Colonic mucosa (tissue), 4 donors: ENCODE measurements at regions not wholly inside any gene's neighbourhood (a gene's known extent, or its start where the extent isn't known, plus 50 kb on each side); places are given as distances from the start of the nearest gene placed in this dataset.

Experiments used
- DNase-seq: peaks from one replicate; pipeline ENCODE4 v3.0.0-alpha.2; 2020
- H3K27ac ChIP-seq: fragments of 200-600 bp; one replicate; pipeline ENCODE4 v1.8.0; 2021
- H3K27me3 ChIP-seq: fragments of 200-600 bp; one replicate; pipeline ENCODE4 v1.8.0; 2021
- H3K36me3 ChIP-seq: fragments of 200-600 bp; one replicate; pipeline ENCODE4 v1.8.0; 2021
- H3K4me1 ChIP-seq: fragments of 200-600 bp; one replicate; pipeline ENCODE4 v1.8.0; 2021; ENCODE audit warnings: mild to moderate bottlenecking
- H3K4me3 ChIP-seq: fragments of 200-600 bp; one replicate; pipeline ENCODE4 v1.8.0; 2021
- H3K9ac ChIP-seq, 2 donors: one replicate each; pipeline ENCODE4 v1.7.0; 2013; ENCODE audit warnings: control low read depth in 2 of 2, low read depth in 2 of 2, low read length in 2 of 2
- H3K9me3 ChIP-seq: fragments of 200-600 bp; one replicate; pipeline ENCODE4 v1.8.0; 2021
- CTCF ChIP-seq: fragments of 200-600 bp; IDR thresholded peaks from one replicate; pipeline ENCODE4 v1.8.0; 2022; ENCODE audit warnings: antibody characterized with exemption, mild to moderate bottlenecking
- intact Hi-C: fragments of 100-400 bp; cut with DNase I; formaldehyde crosslinking; loops from one replicate; pipeline ENCODE4 v1.14.1; 2022
- donor health status: healthy.
- donor health status: DM: no; HTN: no; CAD: no.
- donor health status: DM: no; HTN: no; CAD: no.

GRCh38 chr21:41606706-41607105 lies 98.7 kb upstream of the TMPRSS2 start:
- DNase-seq = no peak
- TF ChIP-seq CTCF = no peak
- H3K9ac ChIP-seq = no peak overlapping the region
- no peaks in the 10 kb centered on the region for H3K27me3 ChIP-seq
- no peak overlapping the region for H3K27ac ChIP-seq
- peaks cover 4% of the 10 kb centered on the region for H3K4me1 ChIP-seq
- intact Hi-C loops = loop anchor here (10.0 kb wide), 1 partner anchor 322 kb away; no protein-coding TSS in a partner anchor
- no peaks in the 10 kb centered on the region for H3K9me3 ChIP-seq
- no peak overlapping the region for H3K4me3 ChIP-seq
- H3K36me3 ChIP-seq = no peaks in the 10 kb centered on the region

DNA sequence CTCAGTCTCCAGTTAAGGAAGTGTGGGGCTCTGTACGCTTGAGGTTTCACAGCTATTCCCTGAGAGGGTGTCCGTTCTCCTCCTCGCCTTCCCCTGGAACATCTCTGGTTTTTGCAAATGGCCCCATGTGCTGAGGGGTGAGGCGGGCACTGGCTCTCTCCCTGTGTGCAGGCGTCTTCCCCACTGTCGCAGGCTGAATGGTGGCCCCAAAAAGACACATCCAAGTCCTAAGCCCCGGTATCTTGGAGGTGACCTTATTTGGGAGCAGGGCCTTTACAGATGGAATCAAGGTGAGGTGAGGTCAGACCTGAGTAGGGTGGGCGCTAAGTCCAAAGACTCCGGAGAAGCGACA lies 98.0 kb upstream of the TMPRSS2 start:
- TF ChIP-seq CTCF = no peak
- Histone ChIP-seq H3K36me3 (no peaks in the 10 kb centered on the region), H3K27ac (no peak overlapping the region), H3K9ac (no peak overlapping the region), H3K9me3 (no peaks in the 10 kb centered on the region), H3K4me3 (no peak overlapping the region), H3K4me1 (no peaks in the 10 kb centered on the region), H3K27me3 (no peaks in the 10 kb centered on the region)
- intact Hi-C loops = loop anchor here (10.0 kb wide), 1 partner anchor 321 kb away; no protein-coding TSS in a partner anchor
- no peak for DNase-seq

- Histone ChIP-seq H3K9me3 (no peaks in the 10 kb centered on the region), H3K27ac (no peak overlapping the region), H3K9ac (no peak overlapping the region), H3K4me3 (no peak overlapping the region), H3K27me3 (no peaks in the 10 kb centered on the region), H3K36me3 (no peaks in the 10 kb centered on the region), H3K4me1 (no peaks in the 10 kb centered on the region)
- TF ChIP-seq CTCF = no peak
- no peak for DNase-seq
- intact Hi-C loops = loop anchor here (10.0 kb wide), 1 partner anchor 321 kb away; no protein-coding TSS in a partner anchor
Measured at GRCh38 chr21:41605178-41605933, 97.4 kb upstream of the TMPRSS2 start.

DNA sequence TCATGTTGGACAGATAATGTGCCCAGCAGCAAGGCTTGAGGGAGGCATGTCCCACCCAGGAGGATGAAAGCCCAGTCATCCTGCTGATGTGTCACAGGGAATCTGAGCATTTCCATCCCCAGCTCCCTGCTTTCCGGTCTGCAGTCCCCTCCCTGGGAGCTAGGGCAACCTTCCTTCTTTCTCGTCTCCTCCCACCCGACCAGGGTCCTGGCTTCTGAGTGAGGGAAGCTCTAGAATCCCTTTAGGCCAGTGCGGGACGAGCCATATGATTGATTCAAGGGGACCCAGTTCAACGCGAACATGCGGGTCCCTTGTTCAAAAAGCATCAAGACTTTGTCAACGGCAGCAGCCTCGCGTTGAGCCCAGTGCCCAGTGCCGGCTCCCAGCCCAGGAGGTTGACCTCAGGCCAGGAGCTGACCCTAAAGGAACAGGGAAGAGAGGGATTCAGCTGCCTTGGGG lies 96.7 kb upstream of the TMPRSS2 start:
- intact Hi-C loops = loop anchor here (10.0 kb wide), 1 partner anchor 320 kb away; no protein-coding TSS in a partner anchor

GRCh38 chr21:41603476-41603875 lies 95.5 kb upstream of the TMPRSS2 start:
- no peak overlapping the region for H3K27ac ChIP-seq
- TF ChIP-seq CTCF = no peak
- H3K36me3 ChIP-seq = no peaks in the 10 kb centered on the region
- H3K27me3 ChIP-seq = no peaks in the 10 kb centered on the region
- no peaks in the 10 kb centered on the region for H3K9me3 ChIP-seq
- no peak overlapping the region for H3K9ac ChIP-seq
- H3K4me1 ChIP-seq = no peaks in the 10 kb centered on the region
- intact Hi-C loops = loop anchor here (10.0 kb wide), 1 partner anchor 319 kb away; no protein-coding TSS in a partner anchor
- no peak overlapping the region for H3K4me3 ChIP-seq
- DNase-seq = no peak

More for the DNA sequence above, 96.7 kb upstream of the TMPRSS2 start:
- no peak for DNase-seq
- Histone ChIP-seq H3K9me3 (no peaks in the 10 kb centered on the region), H3K4me3 (no peak overlapping the region), H3K27me3 (no peaks in the 10 kb centered on the region), H3K9ac (no peak overlapping the region), H3K4me1 (no peaks in the 10 kb centered on the region), H3K36me3 (no peaks in the 10 kb centered on the region), H3K27ac (no peak overlapping the region)
- no peak for TF ChIP-seq CTCF
